ENCODE measurements at regions not wholly inside any gene's neighbourhood (a gene's known extent, or its start where the extent isn't known, plus 50 kb on each side); places are given as distances from the start of the nearest gene placed in this dataset.

DNA sequence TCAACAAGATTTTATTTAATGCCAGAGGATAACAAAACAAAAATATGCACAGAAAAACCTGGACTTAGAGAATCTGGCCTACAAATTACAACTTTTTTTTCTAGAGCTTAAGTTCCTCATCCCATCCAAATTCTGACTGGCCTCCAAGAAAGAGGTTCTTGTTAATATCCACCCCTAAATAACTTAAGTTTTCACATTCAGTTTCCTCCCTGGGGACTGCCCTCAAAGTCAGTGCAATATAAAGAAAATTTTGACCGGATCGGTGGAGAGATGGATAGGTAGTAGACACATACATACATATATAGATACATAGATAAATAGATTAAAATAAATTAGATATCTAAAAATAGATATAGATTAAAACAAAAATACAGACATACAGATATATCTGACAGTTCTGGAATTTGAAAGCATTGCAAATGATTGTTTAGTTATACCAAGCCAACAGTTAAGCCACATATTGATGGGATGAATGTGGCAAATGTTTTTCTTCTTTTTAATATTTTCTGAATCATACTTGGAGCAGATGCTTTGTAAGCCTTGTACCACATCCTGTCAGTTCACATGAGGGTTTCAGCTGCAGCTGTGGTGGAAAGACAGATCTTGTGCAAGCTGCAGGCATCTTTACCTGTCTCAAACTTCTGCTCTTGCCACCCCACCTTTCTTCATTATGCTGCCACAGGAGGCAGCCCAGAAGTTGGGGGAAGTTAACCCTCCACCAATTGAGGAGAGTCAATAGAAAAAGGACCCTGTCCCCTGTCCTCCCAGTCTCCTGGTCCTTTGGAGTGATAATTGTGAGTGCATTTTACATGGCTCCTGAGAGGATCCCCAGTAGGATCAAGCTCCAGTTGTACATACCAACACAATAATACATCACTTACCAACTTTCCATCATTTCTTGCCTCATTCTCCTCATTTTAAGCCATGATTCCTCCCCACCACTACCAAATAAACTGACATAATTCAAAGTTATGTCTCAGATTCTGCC is 58.5 kb upstream of the PRDM8 start (continued):
- TF ChIP-seq JUND (IDR thresholded peaks at IDR 0.05; ENCODE audit: low read length) (no peak), MAFK (IDR thresholded peaks at IDR 0.05; ENCODE audit: low read depth, low read length) (no peak), ZNF274 (IDR thresholded peaks at IDR 0.05; ENCODE audit: borderline replicate concordance, extremely low read depth, low read length) (no peak), GABPA (IDR thresholded peaks at IDR 0.05; ENCODE audit: borderline replicate concordance, insufficient read depth, low read length) (no peak), EGR1 (IDR thresholded peaks at IDR 0.05; ENCODE audit: borderline replicate concordance, low read depth, low read length) (no peak)
